ENCODE measurements at regions not wholly inside any gene's neighbourhood (a gene's known extent, or its start where the extent isn't known, plus 50 kb on each side); places are given as distances from the start of the nearest gene placed in this dataset.
"Not testable (repeated sequence)": the region's sequence is repeated elsewhere in the genome, so short reads cannot be mapped to it uniquely, and the experiment has no call there.

- DNase-seq (ENCODE audit: low spot score), result no peak
Measured at GRCh38 chr1:37162059-37162458, 127.7 kb upstream of the GRIK3 start.

- no peak for DNase-seq (ENCODE audit: low spot score)
Measured at GRCh38 chr1:37166005-37166404, 131.7 kb upstream of the GRIK3 start.

GRCh38 chr1:37167479-37167878, 133.2 kb upstream of the GRIK3 start:
- no peak for DNase-seq (ENCODE audit: low spot score)

DNA sequence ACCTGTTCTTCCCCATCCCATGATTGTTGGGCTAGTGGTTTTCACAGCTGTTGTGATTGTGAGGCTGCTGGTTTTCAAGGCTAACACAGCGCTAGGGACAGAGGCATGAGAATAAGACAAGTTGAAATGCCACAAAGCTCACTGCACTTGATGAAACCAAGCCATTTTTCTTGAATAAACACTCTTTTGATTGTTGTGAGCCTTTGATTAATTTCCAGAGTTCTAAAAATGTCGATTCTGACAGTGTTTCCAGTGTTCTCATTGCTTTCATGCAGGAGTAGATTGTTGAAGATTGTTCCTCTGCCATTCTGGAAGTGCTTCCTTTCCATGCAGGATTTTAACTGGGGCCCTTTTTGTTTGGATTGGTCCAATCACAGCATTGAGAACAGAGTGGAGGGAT, 134.9 kb upstream of the GRIK3 start:
- DNase-seq (ENCODE audit: low spot score), result no peak

- DNase-seq (ENCODE audit: low spot score), result no peak
Measured at GRCh38 chr1:37169743-37170275, 135.5 kb upstream of the GRIK3 start.

DNA sequence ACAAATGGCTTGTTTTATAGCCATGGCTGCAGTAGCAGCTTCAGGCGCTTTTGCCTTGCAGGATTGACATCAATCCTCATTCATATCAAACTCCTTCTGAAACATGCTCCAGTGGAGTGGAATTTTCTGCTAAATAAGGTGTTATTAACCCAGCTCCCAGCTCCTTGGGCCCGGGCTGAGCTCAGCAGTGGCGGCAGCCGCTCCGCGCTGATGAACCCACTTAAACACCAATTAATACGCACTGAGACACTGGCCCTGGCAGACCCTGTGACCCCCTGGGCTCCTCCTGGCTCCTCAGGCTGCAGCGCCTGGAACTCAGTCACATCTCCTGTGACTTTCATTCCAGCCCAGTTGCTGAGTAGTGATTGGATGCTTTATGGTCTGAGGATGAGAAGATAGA, 137.4 kb upstream of the GRIK3 start:
- no peak for DNase-seq (ENCODE audit: low spot score)

- DNase-seq (ENCODE audit: low spot score), result no peak
Measured at GRCh38 chr1:37174341-37174740, 140.0 kb upstream of the GRIK3 start.

DNA sequence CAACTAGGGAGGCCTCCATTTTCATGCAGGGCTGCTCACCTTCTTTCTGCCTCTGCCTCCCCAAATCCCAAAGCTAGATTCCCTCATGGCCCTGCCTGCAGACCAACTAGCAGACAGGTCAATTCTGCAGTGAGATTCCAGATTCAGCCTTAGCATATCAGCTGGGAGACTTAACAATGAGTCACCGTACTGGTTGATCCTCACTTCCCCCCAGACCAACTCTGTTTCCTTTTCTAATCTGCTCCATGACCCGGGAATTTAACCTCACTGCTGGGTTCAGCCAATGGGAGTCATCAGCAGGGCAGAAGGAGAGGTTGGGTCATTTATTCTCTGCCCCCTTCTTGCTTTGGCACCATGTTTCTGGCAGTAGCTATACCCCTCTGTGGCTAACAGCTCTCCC, 140.6 kb upstream of the GRIK3 start:
- no peak for DNase-seq (ENCODE audit: low spot score)

DNA sequence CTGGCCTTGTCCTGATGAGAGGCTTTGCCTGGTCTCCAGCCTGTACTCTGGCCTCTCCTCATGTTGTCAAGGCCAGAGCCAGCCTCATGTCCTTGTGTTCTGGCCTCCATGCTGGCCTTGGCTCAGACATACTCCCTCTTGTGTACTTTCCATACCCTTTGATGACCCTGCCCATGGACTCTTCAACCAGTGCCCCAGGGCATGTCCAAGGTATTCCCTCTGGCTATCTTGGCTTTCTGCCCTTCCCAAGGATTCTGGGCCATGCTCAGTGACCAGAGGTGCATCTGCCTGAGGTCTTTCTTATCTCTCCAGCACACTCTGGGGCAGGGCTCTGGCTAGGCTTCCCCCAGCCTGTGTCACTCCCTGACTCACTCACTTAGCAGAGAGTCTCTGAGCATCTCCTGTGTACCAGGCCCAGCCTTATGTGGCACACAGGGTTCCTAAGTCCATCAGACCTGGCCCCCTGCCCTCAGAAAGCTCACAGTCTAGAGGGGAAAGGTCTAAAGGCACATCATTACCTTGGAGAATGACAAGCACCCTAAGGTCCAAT, 141.4 kb upstream of the GRIK3 start:
- DNase-seq (ENCODE audit: low spot score), result no peak

- no peak for DNase-seq (ENCODE audit: low spot score)
Measured at GRCh38 chr1:37176269-37176668, 142.0 kb upstream of the GRIK3 start.

- DNase-seq (ENCODE audit: low spot score), result no peak
Measured at GRCh38 chr1:37177230-37177864, 143.0 kb upstream of the GRIK3 start.

GRCh38 chr1:37181425-37181824, 147.1 kb upstream of the GRIK3 start:
- no peak for DNase-seq (ENCODE audit: low spot score)

DNA sequence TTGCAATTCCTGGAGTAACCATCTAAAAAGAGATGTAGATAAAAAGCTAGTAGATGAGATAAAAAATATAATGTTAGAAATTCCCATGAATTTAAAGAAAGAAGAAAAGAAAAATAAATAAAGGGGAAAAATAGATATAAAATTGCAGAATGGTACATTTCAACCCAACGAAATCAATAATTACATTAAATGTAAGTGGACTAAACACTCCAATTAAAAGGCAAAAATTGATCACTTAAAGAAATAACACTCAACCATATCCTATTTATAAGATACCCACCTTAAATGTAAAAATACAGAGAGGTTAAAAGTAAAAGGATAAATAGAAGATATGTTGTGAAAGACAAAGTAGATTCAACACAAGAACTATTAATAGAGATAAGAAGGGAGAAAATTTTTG, 150.5 kb upstream of the GRIK3 start:
- DNase-seq (ENCODE audit: low spot score), result no peak

- DNase-seq (ENCODE audit: low spot score), result no peak
Measured at GRCh38 chr1:37186246-37186756, 152.0 kb upstream of the GRIK3 start.

- no peak for DNase-seq (ENCODE audit: low spot score)
Measured at GRCh38 chr1:37189111-37189510, 154.8 kb upstream of the GRIK3 start.

GRCh38 chr1:37197411-37197810, 163.1 kb upstream of the GRIK3 start:
- DNase-seq (ENCODE audit: low spot score), result no peak

DNA sequence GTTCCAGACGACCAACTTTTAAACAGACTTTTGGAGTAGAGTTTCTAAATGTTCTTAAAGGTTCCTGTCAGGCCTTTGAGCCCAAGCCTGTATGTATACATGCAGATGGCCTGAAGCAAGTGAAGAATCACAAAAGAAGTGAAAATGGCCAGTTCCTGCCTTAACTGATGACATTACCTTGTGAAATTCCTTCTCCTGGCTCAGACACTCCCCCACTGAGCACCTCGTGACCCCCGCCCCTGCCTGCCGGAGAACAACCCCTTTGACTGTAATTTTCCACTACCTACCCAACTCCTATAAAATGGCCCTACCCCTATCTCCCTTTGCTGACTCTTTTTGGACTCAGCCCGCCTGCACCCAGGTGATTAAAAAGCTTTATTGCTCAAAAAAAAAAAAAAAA, 180.0 kb upstream of the GRIK3 start:
- not testable (repeated sequence) for DNase-seq (ENCODE audit: low spot score)

DNA sequence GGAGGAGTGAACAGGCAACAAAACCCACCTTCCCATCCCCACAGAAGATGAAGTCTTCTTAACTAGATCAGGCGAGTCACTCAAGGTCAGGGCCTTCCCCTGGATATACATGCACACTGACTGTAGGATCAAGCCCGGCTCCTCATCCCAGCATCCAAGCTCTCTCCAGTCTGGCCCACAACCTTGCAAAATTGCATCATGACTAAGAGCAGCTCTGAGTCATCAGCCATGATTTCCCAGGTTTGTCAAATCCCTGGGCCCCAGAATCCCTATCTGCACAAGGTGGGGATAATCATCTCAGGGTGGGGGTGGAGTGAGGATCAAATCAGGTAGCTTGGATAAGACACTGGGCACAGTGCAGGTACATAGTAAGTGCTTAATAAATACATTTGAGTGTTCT, 199.3 kb upstream of the GRIK3 start:
- DNase-seq (ENCODE audit: low spot score), result no peak

- DNase-seq (ENCODE audit: low spot score), result no peak
Measured at GRCh38 chr1:37234941-37235418, 200.7 kb upstream of the GRIK3 start.

DNA sequence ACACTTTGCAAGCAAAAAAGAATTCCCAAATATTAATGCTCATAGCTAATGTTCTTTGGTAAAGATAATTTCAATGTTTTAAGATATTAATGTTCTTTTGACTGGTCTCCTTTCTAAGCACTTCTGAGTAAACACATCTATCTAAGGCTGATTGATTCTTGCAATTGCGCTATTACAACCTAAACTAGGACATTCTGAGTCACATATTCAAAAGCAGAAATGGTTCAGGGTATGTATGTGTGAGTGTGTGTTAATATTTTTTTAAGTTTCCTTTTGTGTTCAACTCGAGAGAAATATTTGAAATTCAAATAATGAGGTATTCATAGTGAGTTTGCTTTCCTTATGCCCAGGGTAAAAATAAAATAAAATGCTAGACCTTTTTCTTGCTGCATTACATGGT, 203.6 kb upstream of the GRIK3 start:
- no peak for DNase-seq (ENCODE audit: low spot score)

DNA sequence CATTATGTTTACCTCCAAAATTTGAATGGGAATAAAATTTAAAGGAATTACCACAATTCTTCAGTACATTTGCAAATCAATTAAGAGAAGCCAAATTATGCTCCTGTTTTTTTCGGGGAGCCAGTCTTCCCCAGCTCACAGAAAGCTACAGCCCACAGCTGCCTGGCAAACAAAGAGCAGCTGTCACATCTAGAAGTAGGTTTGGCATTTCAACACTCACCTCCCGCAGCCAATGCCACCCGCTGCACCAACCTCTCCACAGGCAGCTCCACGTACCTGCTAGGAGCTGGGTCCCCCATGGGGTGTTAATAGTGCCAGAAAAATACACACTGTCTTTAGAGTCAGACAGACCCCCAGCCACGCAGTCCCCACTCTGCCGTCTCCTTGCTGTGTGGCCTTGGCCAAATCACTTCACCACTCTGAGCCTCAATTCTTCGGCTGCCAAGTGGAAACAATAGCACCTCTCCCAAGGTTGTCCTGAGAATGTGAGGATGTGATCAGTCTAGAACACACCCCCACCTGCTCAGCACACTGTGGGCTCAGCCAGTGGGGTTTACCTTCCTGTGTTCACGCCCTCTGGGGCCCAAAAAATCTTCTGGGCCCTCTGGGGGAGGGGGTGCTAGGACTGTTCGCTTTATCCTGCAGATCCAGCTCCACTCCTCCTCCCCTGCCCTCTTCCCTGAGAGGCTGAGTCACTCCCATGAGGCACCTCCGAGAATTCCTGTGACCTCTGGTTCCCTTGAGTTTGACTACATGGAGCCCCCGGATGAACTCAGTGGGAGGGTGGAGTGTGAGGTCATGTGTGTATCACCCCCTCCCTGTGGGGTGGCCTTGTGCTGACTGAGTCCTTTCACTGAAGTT, 204.3 kb upstream of the GRIK3 start:
- no peak for DNase-seq (ENCODE audit: low spot score)

- no peak for DNase-seq (ENCODE audit: low spot score)
Measured at GRCh38 chr1:37239225-37239740, 205.0 kb upstream of the GRIK3 start.

- DNase-seq (ENCODE audit: low spot score), result no peak
Measured at GRCh38 chr1:37240897-37241296, 206.6 kb upstream of the GRIK3 start.
